Ovary (tissue), 3 donors: ENCODE measurements at regions not wholly inside any gene's neighbourhood (a gene's known extent, or its start where the extent isn't known, plus 50 kb on each side); places are given as distances from the start of the nearest gene placed in this dataset.

ENCODE experiments used
- EP300 ChIP-seq: sonication (generic); formaldehyde crosslinking; IDR thresholded peaks from one replicate; pipeline ENCODE4 v1.6.1; 2017; ENCODE audit warnings: antibody characterized with exemption
- POLR2A ChIP-seq: fragments of 450-650 bp; IDR thresholded peaks from one replicate; pipeline ENCODE4 v1.6.1; 2017; ENCODE audit warnings: antibody characterized with exemption, mild to moderate bottlenecking, moderate library complexity
- TF ChIP-seq, protein P1 (sequence below), 3 donors: fragments of 450-650 bp in 2 of 3; fragments of 200-600 bp in 1 of 3; IDR thresholded peaks; one replicate each; pipeline versions ENCODE4 v1.5.1 to v1.8.0; 2016 to 2022; ENCODE audit warnings: antibody characterized with exemption in 3 of 3, mild to moderate bottlenecking in 1 of 3
- donor health status: DM: no; HTN: no; CAD: no.

GRCh38 chr2:105590780-105591660, 153.7 kb upstream of the NCK2 start:
- TF ChIP-seq, protein P1, sequence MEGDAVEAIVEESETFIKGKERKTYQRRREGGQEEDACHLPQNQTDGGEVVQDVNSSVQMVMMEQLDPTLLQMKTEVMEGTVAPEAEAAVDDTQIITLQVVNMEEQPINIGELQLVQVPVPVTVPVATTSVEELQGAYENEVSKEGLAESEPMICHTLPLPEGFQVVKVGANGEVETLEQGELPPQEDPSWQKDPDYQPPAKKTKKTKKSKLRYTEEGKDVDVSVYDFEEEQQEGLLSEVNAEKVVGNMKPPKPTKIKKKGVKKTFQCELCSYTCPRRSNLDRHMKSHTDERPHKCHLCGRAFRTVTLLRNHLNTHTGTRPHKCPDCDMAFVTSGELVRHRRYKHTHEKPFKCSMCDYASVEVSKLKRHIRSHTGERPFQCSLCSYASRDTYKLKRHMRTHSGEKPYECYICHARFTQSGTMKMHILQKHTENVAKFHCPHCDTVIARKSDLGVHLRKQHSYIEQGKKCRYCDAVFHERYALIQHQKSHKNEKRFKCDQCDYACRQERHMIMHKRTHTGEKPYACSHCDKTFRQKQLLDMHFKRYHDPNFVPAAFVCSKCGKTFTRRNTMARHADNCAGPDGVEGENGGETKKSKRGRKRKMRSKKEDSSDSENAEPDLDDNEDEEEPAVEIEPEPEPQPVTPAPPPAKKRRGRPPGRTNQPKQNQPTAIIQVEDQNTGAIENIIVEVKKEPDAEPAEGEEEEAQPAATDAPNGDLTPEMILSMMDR (IDR thresholded peaks at IDR 0.05): no peak
- TF ChIP-seq POLR2A: no peak
- no peak for TF ChIP-seq EP300
